Stimulated activated memory B cell treated with anti-CD40 and anti-IgM and Interleukin-4, amounts not matched to agents 10 μg/mL and 1 μg/mL and 100 μg/mL, for 72 hours (primary cell): ENCODE measurements at regions not wholly inside any gene's neighbourhood (a gene's known extent, or its start where the extent isn't known, plus 50 kb on each side); places are given as distances from the start of the nearest gene placed in this dataset.
"Not testable (repeated sequence)": the region's sequence is repeated elsewhere in the genome, so short reads cannot be mapped to it uniquely, and the experiment has no call there.

Source experiments
- ATAC-seq: fragments of 150-1000 bp; cut with Tn5 transposase; 2 replicates; pipeline ENCODE4 v1.10.0; 2021
- H3K27ac Mint-ChIP-seq: one replicate; pipeline ENCODE4 v1.8.0; 2022; ENCODE audit warnings: mild to moderate bottlenecking, mixed read lengths
- H3K27me3 Mint-ChIP-seq: one replicate; pipeline ENCODE4 v1.8.0; 2022; ENCODE audit warnings: mixed read lengths
- H3K36me3 Mint-ChIP-seq: one replicate; pipeline ENCODE4 v1.8.0; 2022; ENCODE audit warnings: mixed read lengths
- H3K4me1 Mint-ChIP-seq: one replicate; pipeline ENCODE4 v1.8.0; 2022; ENCODE audit warnings: mixed read lengths
- H3K4me3 Mint-ChIP-seq: one replicate; pipeline ENCODE4 v1.8.0; 2022; ENCODE audit warnings: mild to moderate bottlenecking, moderate library complexity, mixed read lengths
- H3K9me3 Mint-ChIP-seq: one replicate; pipeline ENCODE4 v1.8.0; 2022; ENCODE audit warnings: mixed read lengths

DNA sequence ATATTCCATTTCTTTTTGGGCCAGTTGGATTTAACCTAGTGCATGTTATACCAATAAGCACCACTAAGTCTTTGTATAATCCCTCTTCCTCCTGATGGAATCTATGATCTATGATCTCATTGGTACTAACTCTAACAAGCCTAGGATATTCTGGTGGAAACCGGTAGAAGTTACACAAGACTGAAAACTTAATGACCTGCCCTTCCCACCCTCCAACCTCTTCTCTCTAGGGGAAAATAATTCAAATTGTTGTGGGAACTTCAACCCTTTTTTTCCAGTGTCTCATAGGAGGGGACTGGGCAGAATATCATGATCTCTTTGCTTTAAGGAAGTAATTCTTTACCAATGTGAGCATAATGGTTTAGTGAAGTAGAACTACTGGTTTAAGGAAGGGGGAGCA, 289.5 kb upstream of the BOD1L1 start:
- Mint-ChIP-seq H3K27ac (no peak overlapping the region), H3K4me1 (no peaks in the 10 kb centered on the region), H3K36me3 (no peaks in the 10 kb centered on the region)

DNA sequence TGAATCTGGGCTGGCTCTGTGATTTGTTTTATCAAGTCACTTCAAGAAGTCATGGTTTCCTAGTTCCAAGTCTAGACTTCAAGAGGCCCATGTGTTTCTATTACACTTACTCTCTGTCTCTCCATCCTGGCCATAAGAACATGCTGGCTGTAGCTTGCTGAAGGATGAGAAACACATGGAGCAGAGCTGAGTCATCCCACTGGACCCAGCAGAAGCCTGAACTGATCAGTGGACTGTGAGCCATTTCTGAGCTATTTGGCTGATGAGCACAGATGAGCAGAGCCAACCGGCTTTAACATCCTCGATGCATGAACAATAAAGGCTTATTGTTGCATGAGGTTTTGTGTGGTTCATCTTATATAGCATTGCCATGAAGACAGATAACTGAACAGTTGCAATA, 290.6 kb upstream of the BOD1L1 start:
- no peak overlapping the region for H3K27ac Mint-ChIP-seq
- H3K4me1 Mint-ChIP-seq: no peaks in the 10 kb centered on the region
- H3K4me3 Mint-ChIP-seq: no peak overlapping the region
- no peaks in the 10 kb centered on the region for H3K9me3 Mint-ChIP-seq
- no peaks in the 10 kb centered on the region for H3K27me3 Mint-ChIP-seq
- H3K36me3 Mint-ChIP-seq: no peaks in the 10 kb centered on the region
- no peak for ATAC-seq

More for the DNA sequence above, 289.5 kb upstream of the BOD1L1 start:
- no peak for ATAC-seq
- Mint-ChIP-seq H3K4me3 (no peak overlapping the region), H3K27me3 (no peaks in the 10 kb centered on the region), H3K9me3 (no peaks in the 10 kb centered on the region)

DNA sequence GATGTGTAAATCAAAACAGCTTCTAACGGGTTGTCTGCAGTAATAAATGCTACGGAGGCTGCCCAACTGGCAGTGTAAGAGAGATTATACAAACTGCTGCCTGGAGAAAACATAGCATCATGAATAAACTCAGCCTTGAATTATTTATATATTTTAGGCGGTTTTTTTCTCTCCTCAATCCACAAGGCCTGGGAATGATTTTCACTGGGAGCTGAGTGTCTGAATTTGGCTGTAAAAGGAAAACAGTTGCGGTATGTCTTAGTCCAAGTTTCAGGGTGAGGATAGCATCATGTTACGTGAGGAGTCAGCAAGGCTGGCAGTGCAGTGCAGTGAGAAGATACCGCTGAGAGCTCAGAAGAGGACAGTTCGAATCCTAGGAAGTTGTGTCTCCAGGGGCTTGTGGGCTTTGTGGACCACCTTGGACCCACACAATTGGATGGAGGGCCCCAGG, 291.5 kb upstream of the BOD1L1 start:
- no peak overlapping the region for H3K4me3 Mint-ChIP-seq
- H3K27me3 Mint-ChIP-seq: no peaks in the 10 kb centered on the region
- H3K4me1 Mint-ChIP-seq: no peaks in the 10 kb centered on the region
- no peaks in the 10 kb centered on the region for H3K9me3 Mint-ChIP-seq
- H3K36me3 Mint-ChIP-seq: no peaks in the 10 kb centered on the region
- no peak overlapping the region for H3K27ac Mint-ChIP-seq
- no peak for ATAC-seq

DNA sequence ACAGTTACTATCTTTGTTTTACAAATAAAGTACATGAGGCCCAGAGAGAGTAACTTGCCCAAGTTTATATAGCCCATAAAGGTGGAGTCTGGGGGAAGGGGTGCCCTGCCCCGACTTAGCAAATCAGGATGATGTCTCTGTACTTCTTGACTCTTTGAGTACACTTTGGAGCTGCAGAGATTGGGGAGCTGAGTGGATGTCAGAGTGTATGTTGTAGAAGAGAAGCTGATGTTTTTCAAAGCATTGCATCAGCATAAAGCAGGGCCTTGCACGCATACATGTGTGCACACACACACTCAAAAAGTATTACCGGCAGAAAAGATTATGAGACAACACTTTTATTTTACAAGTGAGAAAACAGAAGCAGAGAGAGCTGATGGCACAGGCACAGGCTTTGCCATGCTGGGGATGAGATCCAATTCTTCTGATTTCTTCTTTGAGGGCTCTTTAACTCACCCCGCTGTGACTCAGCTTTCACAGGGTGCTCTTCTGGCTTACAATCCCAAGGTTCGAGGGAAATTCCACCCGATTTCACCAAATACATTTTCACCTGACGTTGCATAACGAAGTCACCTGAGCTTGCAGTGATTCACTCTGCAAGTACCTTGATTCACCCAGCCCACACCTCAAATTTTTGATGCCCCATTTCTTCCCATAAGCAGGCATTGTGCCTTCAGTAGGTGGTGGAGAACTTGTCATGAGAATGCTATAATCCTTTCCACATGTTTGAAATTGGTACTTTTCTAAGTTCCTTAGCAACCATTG, 292.8 kb upstream of the BOD1L1 start:
- no peak overlapping the region for H3K27ac Mint-ChIP-seq
- no peak for ATAC-seq
- no peak overlapping the region for H3K4me3 Mint-ChIP-seq
- H3K27me3 Mint-ChIP-seq: no peaks in the 10 kb centered on the region
- no peaks in the 10 kb centered on the region for H3K36me3 Mint-ChIP-seq
- H3K9me3 Mint-ChIP-seq: peaks cover 3% of the 10 kb centered on the region
- H3K4me1 Mint-ChIP-seq: no peaks in the 10 kb centered on the region

DNA sequence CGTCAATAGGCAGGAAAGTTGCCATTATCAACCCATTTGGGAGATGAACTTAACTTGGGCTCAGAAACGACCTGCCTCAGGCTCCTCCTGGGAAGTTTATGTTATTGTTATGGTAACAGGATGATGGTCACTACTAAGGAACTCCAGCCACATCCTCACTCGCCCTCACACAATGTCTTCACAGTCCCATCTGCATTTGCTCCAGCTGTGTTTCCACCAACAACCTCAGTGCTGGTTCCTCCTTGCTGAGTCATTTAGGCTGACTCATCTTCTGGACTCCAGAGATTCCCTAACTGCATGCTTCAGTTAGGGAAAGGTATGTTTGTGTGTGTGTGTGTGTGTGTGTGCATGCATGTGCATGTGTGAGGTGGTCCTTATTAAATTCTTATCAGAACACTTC, 293.4 kb upstream of the BOD1L1 start:
- peaks cover 3% of the 10 kb centered on the region for H3K9me3 Mint-ChIP-seq

DNA sequence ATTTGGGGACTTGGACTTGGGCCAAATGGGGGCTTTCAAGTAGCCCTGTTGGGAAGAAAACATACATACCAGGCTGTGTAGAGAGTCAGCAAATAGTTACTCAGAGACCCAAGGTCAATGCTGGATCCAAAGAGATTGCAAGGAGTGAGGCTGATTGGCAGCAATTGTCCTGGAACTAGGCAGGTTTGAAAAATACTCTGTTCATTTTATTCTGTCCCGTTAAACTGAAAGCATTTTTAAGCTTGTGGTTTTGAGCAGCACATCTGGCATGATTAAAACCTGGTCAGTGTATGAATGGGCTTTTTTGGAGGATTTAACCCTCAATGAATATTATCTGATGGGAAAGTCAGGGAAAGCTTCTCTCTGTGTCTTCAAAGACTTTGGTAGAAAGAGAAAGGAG, 294.3 kb upstream of the BOD1L1 start:
- H3K36me3 Mint-ChIP-seq: no peaks in the 10 kb centered on the region
- no peaks in the 10 kb centered on the region for H3K27me3 Mint-ChIP-seq
- H3K4me3 Mint-ChIP-seq: no peak overlapping the region
- no peak overlapping the region for H3K27ac Mint-ChIP-seq
- ATAC-seq: no peak
- no peaks in the 10 kb centered on the region for H3K4me1 Mint-ChIP-seq
- peaks cover 3% of the 10 kb centered on the region for H3K9me3 Mint-ChIP-seq

More for the DNA sequence above, 293.4 kb upstream of the BOD1L1 start:
- H3K4me3 Mint-ChIP-seq: no peak overlapping the region
- H3K27me3 Mint-ChIP-seq: no peaks in the 10 kb centered on the region
- H3K4me1 Mint-ChIP-seq: no peaks in the 10 kb centered on the region
- no peak for ATAC-seq
- no peak overlapping the region for H3K27ac Mint-ChIP-seq
- H3K36me3 Mint-ChIP-seq: no peaks in the 10 kb centered on the region

DNA sequence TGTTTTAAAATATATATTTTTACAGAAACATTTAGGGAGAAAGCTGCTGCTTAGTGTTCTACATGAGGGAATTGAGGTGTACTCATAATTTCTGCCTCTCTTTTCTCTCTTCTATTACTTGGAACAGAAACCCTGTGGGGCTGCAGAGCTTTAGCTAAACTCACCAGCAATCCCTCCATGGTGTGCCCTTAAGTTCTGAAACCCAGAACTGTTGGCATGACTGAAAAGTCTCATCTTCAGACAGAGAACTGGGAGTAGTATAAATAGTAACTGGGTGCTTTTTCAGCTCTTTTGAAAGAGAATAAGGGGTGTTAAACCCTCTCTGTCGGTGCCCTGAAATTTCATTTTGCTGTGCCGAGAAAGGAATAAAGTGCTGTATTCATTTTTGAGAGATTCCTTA, 294.9 kb upstream of the BOD1L1 start:
- Mint-ChIP-seq H3K4me3 (no peak overlapping the region), H3K27me3 (no peaks in the 10 kb centered on the region), H3K36me3 (no peaks in the 10 kb centered on the region), H3K4me1 (no peaks in the 10 kb centered on the region), H3K27ac (peak overlapping the region; percentile 28), H3K9me3 (peaks cover 3% of the 10 kb centered on the region)
- peak; percentile 73 for ATAC-seq

DNA sequence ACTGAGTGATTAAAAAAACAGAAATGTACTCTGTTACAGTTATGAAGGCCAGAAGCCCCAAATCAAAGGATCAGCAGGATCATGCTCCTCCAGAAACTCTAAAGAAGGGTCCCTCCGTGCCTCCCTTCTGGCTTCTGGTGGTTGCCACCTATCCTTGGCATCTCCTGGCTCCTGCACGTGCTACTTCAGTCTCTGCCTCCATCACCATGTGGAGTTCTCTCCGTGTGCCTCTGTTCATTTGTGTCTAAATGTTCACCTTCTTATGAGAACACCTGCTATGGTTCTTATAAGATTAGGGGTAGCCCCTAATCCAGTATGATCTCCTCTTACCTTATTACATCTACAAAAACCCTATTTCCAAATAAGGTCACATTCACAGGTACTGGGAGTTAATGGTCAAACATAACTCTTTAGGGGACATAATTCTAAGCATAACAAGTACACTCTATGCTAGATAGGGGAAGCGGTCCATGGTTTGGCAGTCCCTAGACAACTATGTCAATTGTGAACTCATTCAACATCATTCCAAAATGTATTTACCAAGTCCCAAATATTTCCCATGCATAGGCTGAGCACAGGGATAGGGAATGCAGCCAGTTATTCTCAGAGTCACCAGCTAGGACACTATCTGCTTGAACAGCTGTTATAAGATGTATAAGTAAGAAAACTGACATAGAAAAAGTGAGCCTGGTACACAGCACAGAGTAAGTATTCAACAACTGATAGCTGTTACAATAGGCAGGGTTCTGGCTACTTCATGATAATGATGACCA, 295.5 kb upstream of the BOD1L1 start:
- H3K4me1 Mint-ChIP-seq: no peaks in the 10 kb centered on the region
- peak overlapping the region; percentile 28 for H3K27ac Mint-ChIP-seq
- H3K27me3 Mint-ChIP-seq: no peaks in the 10 kb centered on the region
- peak; percentile 50 for ATAC-seq
- H3K36me3 Mint-ChIP-seq: no peaks in the 10 kb centered on the region
- peaks cover 3% of the 10 kb centered on the region for H3K9me3 Mint-ChIP-seq
- H3K4me3 Mint-ChIP-seq: no peak overlapping the region

DNA sequence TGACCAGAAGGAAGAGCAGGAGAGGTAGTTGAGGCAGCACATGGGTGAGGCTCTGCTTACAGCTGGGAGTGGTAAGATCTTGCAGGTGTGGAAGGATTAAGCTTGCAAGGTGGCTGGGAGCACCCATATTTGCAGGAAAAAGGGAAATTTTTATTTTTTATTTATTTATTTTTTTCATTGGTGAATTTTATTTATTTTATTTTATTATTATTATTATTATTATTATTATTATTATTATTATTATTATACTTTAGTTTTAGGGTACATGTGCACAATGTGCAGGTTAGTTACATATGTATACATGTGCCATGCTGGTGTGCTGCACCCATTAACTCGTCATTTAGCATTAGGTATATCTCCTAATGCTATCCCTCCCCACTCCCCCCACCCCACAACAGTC, 297.4 kb upstream of the BOD1L1 start:
- H3K36me3 Mint-ChIP-seq, H3K4me1 Mint-ChIP-seq, H3K4me3 Mint-ChIP-seq, H3K27ac Mint-ChIP-seq, ATAC-seq, H3K27me3 Mint-ChIP-seq, H3K9me3 Mint-ChIP-seq: not testable (repeated sequence)

DNA sequence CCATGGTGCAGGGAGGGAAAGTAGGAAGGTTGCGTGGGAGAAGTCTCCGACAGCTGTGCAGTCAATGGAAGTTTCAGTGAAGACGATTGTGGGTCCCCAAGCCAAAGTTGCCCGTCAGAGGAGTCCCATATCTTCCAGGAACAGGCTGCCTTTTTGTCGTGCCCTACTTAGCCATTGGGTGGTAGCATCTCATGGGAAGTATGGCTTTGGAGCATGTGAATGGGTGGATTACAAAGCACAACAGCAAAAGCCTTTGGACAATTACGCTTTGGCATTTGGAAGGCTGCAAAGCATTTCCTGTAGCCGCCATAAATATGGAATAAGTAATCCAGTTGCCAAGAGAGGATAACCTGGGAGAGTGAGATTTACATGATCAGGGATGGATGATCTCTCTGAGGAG, 300.7 kb upstream of the BOD1L1 start:
- Mint-ChIP-seq H3K27ac (no peak overlapping the region), H3K27me3 (peaks cover 8% of the 10 kb centered on the region), H3K9me3 (peaks cover 3% of the 10 kb centered on the region), H3K4me1 (no peaks in the 10 kb centered on the region), H3K4me3 (no peak overlapping the region), H3K36me3 (no peaks in the 10 kb centered on the region)
- no peak for ATAC-seq

DNA sequence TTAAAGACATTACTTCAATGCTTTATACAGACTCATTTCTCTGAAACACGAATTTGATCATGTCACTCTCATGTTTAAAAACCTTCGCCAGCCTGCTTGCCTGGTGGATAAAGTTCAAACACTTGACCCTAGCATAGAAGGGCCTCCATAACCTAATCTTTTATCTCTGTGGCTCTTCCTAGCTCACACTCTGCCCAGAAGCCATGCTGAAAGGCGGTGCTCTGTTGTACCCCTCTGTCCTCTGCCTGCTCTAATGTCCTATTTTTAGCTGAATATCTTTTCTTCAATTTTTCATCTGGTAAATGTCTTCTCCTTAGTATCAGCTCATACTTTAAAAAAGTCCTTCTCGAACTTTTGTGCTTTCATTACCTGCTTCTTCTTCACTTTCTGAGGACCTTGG, 302.6 kb upstream of the BOD1L1 start:
- Mint-ChIP-seq H3K27ac (no peak overlapping the region), H3K4me3 (no peak overlapping the region), H3K4me1 (no peaks in the 10 kb centered on the region), H3K27me3 (peaks cover 8% of the 10 kb centered on the region), H3K36me3 (no peaks in the 10 kb centered on the region), H3K9me3 (no peaks in the 10 kb centered on the region)
- ATAC-seq: no peak

DNA sequence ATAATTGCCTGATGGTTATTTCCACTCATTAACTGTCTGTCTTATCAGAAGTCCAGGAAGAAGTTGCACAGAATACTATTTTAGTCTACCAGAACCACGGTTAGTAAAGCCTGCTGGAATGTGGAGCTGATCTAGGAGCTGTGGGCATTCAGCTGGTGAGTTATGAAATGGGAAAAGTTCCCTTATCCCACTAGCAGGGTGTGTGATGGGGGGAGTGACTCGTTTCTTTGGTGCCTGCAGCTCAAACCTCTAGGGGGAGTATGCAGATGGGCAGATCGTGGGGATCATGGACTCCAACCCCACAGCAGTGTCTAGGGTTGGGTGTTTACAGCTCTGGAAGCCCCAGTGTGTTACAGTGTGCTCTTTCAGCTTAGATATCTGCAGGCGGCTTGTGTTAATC, 305.7 kb upstream of the BOD1L1 start:
- Mint-ChIP-seq H3K27ac (no peak overlapping the region), H3K4me3 (no peak overlapping the region), H3K9me3 (no peaks in the 10 kb centered on the region), H3K27me3 (peaks cover 8% of the 10 kb centered on the region), H3K4me1 (no peaks in the 10 kb centered on the region), H3K36me3 (no peaks in the 10 kb centered on the region)
- ATAC-seq: no peak

DNA sequence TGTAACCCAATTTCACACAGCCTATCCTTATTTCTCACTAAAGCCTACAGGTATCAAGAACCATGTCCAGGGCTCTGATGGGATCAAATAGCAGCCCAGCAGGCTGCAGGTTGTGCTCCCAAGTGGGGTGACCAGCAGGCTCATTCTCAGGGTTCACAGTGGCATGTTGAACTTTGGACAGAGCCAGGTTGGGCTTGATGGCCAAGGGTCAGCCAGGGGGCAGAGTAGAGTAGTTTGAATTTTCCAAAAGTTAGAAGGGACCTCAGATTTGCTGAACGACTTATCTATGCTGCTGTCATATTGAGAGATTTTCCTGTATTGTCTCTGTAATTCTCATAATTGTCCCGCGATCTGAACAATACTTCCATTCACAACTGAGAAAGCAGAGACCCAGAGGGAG, 310.8 kb upstream of the BOD1L1 start:
- Mint-ChIP-seq H3K27ac (no peak overlapping the region), H3K4me3 (no peak overlapping the region), H3K36me3 (no peaks in the 10 kb centered on the region), H3K27me3 (no peaks in the 10 kb centered on the region), H3K9me3 (no peaks in the 10 kb centered on the region), H3K4me1 (no peaks in the 10 kb centered on the region)
- ATAC-seq: no peak

DNA sequence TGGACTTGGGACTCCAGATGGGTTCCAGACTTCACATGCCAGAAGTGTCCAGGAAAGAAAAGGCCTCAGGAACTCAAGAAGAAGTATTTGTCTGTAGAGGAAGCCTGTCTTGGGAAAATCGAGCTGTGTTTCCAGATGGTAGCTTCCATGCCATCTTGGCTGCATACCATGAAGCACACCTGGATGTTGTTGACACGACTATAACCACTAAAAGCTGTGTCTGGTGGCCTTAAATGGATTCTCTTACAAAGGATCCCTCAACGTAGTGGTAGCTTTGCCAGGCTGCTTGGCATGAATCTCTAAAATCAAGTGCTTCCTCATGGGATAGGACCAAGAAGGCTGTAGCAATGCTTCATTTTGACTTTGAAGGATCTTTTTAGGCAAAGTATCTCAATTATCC, 313.4 kb upstream of the BOD1L1 start:
- no peak for ATAC-seq
- Mint-ChIP-seq H3K27me3 (no peaks in the 10 kb centered on the region), H3K9me3 (no peaks in the 10 kb centered on the region), H3K4me1 (no peaks in the 10 kb centered on the region), H3K36me3 (no peaks in the 10 kb centered on the region), H3K27ac (no peak overlapping the region), H3K4me3 (no peak overlapping the region)

DNA sequence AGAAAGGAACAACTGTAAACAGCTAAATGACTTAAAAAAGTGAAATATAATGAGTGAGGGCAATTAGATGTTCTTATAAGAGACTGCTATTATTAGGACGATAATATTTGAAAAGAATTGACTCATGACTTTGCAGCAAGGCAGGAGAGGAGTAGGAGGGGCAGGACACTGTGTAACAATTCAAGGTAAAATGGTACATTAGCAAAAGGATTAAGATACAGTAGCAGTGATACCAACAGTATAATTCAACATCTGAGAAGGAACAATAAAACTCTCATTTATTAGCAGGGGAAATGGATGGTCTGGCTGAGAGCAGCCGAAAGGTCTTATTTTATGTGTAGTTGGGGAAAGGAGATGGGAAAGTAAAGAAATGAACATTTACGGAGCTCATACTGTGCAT, 315.5 kb upstream of the BOD1L1 start:
- no peak overlapping the region for H3K4me3 Mint-ChIP-seq
- peaks cover 5% of the 10 kb centered on the region for H3K4me1 Mint-ChIP-seq
- no peaks in the 10 kb centered on the region for H3K36me3 Mint-ChIP-seq
- no peaks in the 10 kb centered on the region for H3K27me3 Mint-ChIP-seq
- no peaks in the 10 kb centered on the region for H3K9me3 Mint-ChIP-seq
- no peak for ATAC-seq
- H3K27ac Mint-ChIP-seq: no peak overlapping the region

DNA sequence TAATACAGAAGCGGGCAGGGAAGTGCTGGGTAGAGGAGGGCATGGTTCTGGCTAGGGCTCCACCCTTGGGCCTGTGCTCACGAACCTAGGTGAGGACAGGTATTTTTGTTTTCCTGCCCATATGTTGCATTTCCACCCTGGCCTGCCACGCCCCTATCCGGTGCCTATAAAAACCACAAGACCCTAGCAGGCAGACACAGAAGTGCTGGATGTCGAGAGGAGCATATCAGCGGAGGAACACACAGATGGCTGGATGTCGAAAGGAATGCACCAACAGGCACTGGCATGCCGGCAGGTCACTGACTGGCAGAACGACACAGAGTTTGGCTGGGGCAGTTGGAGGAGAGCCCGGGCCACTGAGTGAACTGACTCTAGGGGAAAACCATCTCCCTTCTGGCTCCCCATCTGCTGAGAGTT, 316.6 kb upstream of the BOD1L1 start:
- no peak for ATAC-seq
- Mint-ChIP-seq H3K36me3 (no peaks in the 10 kb centered on the region), H3K4me1 (peaks cover 13% of the 10 kb centered on the region), H3K27me3 (no peaks in the 10 kb centered on the region), H3K9me3 (no peaks in the 10 kb centered on the region), H3K27ac (no peak overlapping the region), H3K4me3 (no peak overlapping the region)
